Muscle of leg (tissue), 3 donors: ENCODE measurements at regions not wholly inside any gene's neighbourhood (a gene's known extent, or its start where the extent isn't known, plus 50 kb on each side); places are given as distances from the start of the nearest gene placed in this dataset.
"Not testable (repeated sequence)": the region's sequence is repeated elsewhere in the genome, so short reads cannot be mapped to it uniquely, and the experiment has no call there.

Source experiments
- DNase-seq: peaks from one replicate; pipeline ENCODE4 v3.0.0; 2013
- H3K27ac ChIP-seq: one replicate; pipeline ENCODE4 v1.5.1; 2013; ENCODE audit warnings: mild to moderate bottlenecking, low read length, control low read depth
- H3K27me3 ChIP-seq: one replicate; pipeline ENCODE4 v1.6.1; 2013; ENCODE audit warnings: low read length; ENCODE audit not compliant: control insufficient read depth, insufficient read depth
- H3K36me3 ChIP-seq: one replicate; pipeline ENCODE4 v1.6.1; 2013; ENCODE audit warnings: low read length; ENCODE audit not compliant: control insufficient read depth, insufficient read depth
- H3K4me1 ChIP-seq: one replicate; pipeline ENCODE4 v1.6.1; 2013; ENCODE audit warnings: low read length; ENCODE audit not compliant: control insufficient read depth, insufficient read depth
- H3K4me3 ChIP-seq: one replicate; pipeline ENCODE4 v1.5.1; 2013; ENCODE audit warnings: low read length, control low read depth
- H3K9me3 ChIP-seq: replicated peaks from 2 replicates; pipeline ENCODE4 v1.6.1; 2013; ENCODE audit warnings: low read depth, low read length; ENCODE audit not compliant: control insufficient read depth
- WGBS: methylation state at CpG from one replicate; pipeline ENCODE4 v1.1.5; 2013; ENCODE audit warnings: missing lambda C conversion rate; ENCODE audit not compliant: insufficient coverage; 5-methylcytosine and 5-hydroxymethylcytosine counted together

DNA sequence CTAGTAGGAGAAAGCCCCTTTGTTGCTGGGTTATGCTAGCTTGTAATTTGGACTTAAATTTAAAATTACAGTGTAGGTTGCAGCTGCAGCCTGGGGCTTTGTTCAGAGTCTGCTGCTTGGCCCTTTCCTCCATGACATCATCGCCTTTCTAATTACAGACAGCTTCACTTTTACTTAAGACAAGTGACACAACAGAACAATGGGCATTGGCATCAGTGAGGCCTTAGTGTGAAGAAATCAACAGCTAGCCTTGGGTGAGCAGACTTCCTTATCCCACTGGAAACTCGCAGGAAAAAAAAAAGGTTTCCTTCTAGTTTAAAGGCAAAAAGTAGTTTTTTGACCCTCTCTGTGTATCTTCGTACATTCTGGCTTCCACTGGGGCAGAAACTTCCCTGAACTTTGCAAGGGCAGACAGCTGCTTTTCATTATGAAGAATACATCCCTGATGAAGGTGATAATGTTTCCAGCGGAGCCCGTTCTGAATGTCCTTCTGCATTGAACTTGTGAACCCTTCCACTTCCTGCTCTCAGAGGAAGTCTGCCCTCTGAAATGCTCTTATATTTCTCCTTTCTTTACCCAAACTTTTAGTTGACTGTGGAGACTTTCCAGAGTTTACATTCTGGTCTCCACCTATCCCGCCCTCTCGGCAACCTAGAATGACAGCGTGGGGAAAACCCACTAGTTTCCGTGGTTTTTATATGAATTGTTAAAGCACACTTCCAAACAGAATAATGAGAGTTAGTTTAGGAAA, 123.2 kb upstream of the FAM9C start:
- Histone ChIP-seq H3K27me3 (peaks cover 13% of the 10 kb centered on the region), H3K4me3 (no peak overlapping the region), H3K36me3 (no peaks in the 10 kb centered on the region), H3K9me3 (peaks cover 2% of the 10 kb centered on the region), H3K4me1 (peaks cover 9% of the 10 kb centered on the region), H3K27ac (peak overlapping the region; percentile 91)
- 30% methylated on average over 3 of the region's 9 CpGs for WGBS
- peak; percentile 92 for DNase-seq

DNA sequence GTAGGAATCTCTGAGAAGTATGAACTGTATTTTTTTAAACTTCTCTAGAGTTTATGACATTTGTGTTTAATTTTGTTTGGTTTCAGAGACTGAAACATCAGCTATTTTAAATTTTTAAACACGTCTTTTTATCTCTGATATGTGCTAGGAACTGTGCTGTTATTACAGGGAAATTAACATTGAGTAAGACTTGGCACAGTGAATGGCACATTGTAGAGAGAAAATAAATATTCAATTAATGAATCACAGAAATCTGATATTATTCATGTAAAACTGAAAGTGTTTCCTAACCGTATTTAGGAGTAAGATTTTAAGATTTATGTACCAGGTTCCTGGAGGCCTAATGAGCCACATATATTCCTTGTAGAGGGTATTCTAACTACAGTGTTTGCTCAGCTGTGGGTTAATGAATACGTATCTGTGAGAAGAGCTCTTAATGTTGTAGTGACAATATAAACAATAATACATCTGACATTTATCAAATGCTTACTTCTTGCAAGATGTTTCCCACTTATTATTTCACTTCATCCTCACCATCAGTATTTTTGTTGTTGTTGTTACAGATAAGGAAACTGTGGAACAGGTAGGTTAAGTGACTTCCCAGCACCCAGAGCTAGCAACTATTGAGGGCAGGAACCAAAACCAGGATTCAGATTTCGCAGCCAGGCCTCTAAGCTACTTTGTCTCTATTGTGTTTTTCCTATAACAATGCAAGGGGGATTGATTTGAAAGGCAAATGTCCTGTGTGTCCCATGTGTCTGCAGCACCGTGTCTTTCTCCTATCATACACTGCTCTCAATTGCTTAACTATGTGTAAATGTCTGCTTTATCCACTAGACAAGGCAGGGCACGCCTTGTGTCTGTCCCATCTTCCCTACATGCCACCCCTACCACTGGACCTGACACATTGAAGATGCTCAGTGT, 121.1 kb upstream of the FAM9C start:
- H3K27ac ChIP-seq: peak overlapping the region; percentile 0
- H3K4me3 ChIP-seq: no peak overlapping the region
- H3K36me3 ChIP-seq: no peaks in the 10 kb centered on the region
- peaks cover 2% of the 10 kb centered on the region for H3K9me3 ChIP-seq
- DNase-seq: no peak
- peaks cover 9% of the 10 kb centered on the region for H3K4me1 ChIP-seq
- no CpG with 5 or more reads among the region's 6 CpGs for WGBS
- H3K27me3 ChIP-seq: peaks cover 13% of the 10 kb centered on the region

GRCh38 chrX:13164611-13165010, 120.2 kb upstream of the FAM9C start:
- Histone ChIP-seq H3K4me3 (no peak overlapping the region), H3K36me3 (no peaks in the 10 kb centered on the region), H3K27ac (peak overlapping the region; percentile 24), H3K4me1 (peaks cover 16% of the 10 kb centered on the region), H3K9me3 (peaks cover 1% of the 10 kb centered on the region), H3K27me3 (peaks cover 11% of the 10 kb centered on the region)
- 45% methylated on average over 5 of the region's 7 CpGs for WGBS
- DNase-seq: no peak

DNA sequence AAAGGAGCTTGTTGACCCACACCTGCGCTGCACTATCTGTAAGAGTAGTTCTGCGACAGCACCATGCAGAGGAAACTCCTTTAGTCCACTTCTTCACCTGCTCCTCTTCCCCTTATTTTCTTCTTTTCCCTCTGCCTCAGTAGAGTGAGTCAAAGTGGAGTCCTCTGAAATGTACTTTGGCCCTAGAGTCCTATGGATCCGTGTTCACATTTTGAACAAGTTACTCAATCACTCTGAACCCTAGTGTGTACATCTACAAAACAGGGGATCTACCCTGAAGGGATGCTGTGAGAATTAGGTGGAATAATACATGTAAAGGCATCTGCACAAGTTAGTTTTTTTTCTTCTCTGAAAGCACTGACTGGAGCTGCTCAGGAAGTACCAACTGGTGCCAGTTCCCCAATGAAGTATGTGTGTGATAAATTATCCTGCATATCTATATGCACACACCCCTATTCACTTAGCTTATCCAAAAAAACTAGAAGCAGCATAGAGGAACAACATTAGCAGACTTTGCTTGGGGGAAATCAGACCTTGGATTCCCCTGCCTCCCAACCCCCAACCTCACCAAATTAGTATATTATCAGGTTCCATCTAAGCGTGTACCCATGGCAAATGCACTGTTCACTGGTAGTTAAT, 118.5 kb upstream of the FAM9C start:
- no CpG with 5 or more reads among the region's 4 CpGs for WGBS
- peaks cover 16% of the 10 kb centered on the region for H3K4me1 ChIP-seq
- no peak for DNase-seq
- H3K27me3 ChIP-seq: peaks cover 11% of the 10 kb centered on the region
- no peaks in the 10 kb centered on the region for H3K36me3 ChIP-seq
- H3K9me3 ChIP-seq: no peaks in the 10 kb centered on the region
- no peak overlapping the region for H3K27ac ChIP-seq
- H3K4me3 ChIP-seq: no peak overlapping the region

DNA sequence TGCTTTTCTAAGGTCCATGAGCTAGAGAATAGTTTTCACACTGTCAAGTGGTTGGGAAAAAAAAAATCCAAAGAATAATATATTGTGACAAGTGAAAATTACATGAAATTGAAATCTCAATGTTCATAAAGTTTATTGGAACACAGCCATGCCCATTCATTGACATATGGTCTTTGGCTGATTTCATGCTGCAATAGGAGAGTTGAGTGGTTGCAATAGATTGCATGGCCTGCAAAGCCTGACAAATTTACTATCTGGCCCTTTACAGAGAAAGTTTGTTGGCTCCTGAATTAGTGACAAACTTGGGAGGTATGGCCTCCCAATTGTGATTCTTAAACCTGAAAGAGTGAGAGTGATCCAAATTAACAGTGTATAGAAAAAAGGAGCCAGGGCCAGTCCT, 115.5 kb upstream of the FAM9C start:
- no peak overlapping the region for H3K4me3 ChIP-seq
- H3K27ac ChIP-seq: no peak overlapping the region
- H3K27me3 ChIP-seq: peaks cover 2% of the 10 kb centered on the region
- H3K9me3 ChIP-seq: no peaks in the 10 kb centered on the region
- DNase-seq: no peak
- H3K36me3 ChIP-seq: no peaks in the 10 kb centered on the region
- peaks cover 6% of the 10 kb centered on the region for H3K4me1 ChIP-seq

DNA sequence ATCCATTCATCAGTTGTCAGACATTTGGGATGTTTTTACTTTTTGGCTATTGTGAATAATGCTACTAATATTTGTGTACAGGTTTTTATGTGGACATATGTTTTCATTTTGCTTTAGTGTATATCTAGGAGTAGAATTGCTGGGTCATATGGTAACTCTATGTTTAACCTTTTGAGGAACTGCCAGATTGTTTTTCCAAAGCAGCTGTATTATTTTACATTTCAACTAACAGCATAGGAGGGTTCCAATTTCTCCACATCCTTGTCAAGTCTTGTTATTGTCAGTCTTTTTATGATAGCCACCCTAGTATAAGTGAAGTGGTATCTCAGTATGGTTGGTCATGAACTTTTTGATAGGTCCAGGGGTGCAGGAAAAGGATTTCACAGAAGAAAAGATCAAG, 114.5 kb upstream of the FAM9C start:
- Histone ChIP-seq H3K4me1 (peaks cover 6% of the 10 kb centered on the region), H3K27me3 (no peaks in the 10 kb centered on the region), H3K4me3 (no peak overlapping the region), H3K27ac (no peak overlapping the region), H3K36me3 (no peaks in the 10 kb centered on the region), H3K9me3 (peaks cover 2% of the 10 kb centered on the region)
- peak; percentile 28 for DNase-seq

GRCh38 chrX:13155550-13155949, 111.1 kb upstream of the FAM9C start:
- not testable (repeated sequence) for H3K4me1 ChIP-seq, H3K36me3 ChIP-seq, DNase-seq, H3K9me3 ChIP-seq, H3K27ac ChIP-seq, H3K4me3 ChIP-seq
- WGBS: no CpG with 5 or more reads among the region's 1 CpG
- H3K27me3 ChIP-seq: peaks cover 13% of the 10 kb centered on the region

DNA sequence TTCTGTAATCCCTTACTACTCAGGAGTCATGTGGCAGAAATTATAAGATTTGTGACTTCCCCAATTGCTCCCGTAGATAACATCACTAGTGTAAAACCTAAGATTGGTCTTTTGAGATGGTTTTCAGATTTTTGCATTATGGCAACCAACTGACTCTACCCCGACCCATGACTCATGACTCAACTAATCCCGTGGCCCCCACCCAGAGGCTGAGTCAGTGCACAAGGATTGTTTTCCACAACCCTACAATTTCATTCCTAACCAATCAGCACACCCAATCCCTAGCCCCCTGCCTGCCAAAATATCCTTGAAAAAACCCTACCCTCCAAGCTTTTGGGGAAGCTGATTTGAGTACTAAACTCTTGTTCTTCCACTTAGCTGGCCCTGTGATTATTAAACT, 109.4 kb upstream of the FAM9C start:
- Histone ChIP-seq H3K36me3 (no peaks in the 10 kb centered on the region), H3K4me1 (peaks cover 2% of the 10 kb centered on the region), H3K4me3 (no peak overlapping the region), H3K27me3 (peaks cover 16% of the 10 kb centered on the region), H3K27ac (no peak overlapping the region), H3K9me3 (peaks cover 9% of the 10 kb centered on the region)
- DNase-seq: no peak
- WGBS: 50% methylated on average over 1 of the region's 3 CpGs

- H3K9me3 ChIP-seq: peaks cover 9% of the 10 kb centered on the region
- H3K4me3 ChIP-seq: no peak overlapping the region
- peaks cover 2% of the 10 kb centered on the region for H3K4me1 ChIP-seq
- no CpG with 5 or more reads among the region's 7 CpGs for WGBS
- no peak for DNase-seq
- H3K27ac ChIP-seq: peak overlapping the region; percentile 62
- peaks cover 16% of the 10 kb centered on the region for H3K27me3 ChIP-seq
- H3K36me3 ChIP-seq: no peaks in the 10 kb centered on the region
Observed at GRCh38 chrX:13152518-13153185, 108.2 kb upstream of the FAM9C start.
